GM03348 (cell line): ENCODE measurements at regions not wholly inside any gene's neighbourhood (a gene's known extent, or its start where the extent isn't known, plus 50 kb on each side); places are given as distances from the start of the nearest gene placed in this dataset.
A peak's percentile ranks its signal among the peaks of the same experiment; 100 is the strongest.

Source experiments
- DNase-seq: peaks from one replicate; pipeline ENCODE4 v3.0.0; 2012; ENCODE audit warnings: low spot score

- peak; percentile 68 for DNase-seq
These were observed 135.6 kb upstream of the SUCLG2 start for GRCh38 chr3:67790043-67790442.

GRCh38 chr3:67788396-67788795 is 134.0 kb upstream of the SUCLG2 start:
- DNase-seq: no peak

GRCh38 chr3:67783281-67784250 is 129.2 kb upstream of the SUCLG2 start:
- no peak for DNase-seq

GRCh38 chr3:67781871-67782270 is 127.5 kb upstream of the SUCLG2 start:
- DNase-seq: no peak

- DNase-seq: no peak
These were observed 126.8 kb upstream of the SUCLG2 start for GRCh38 chr3:67781218-67781617.

- no peak for DNase-seq
These were observed 120.3 kb upstream of the SUCLG2 start for GRCh38 chr3:67774676-67775075.

- DNase-seq: no peak
These were observed 111.2 kb upstream of the SUCLG2 start for GRCh38 chr3:67765575-67765974.

GRCh38 chr3:67745296-67745695 is 90.9 kb upstream of the SUCLG2 start:
- DNase-seq: no peak

- DNase-seq: no peak
These were observed 90.3 kb upstream of the SUCLG2 start for GRCh38 chr3:67744699-67745098.

GRCh38 chr3:67739851-67740250 is 85.4 kb upstream of the SUCLG2 start:
- DNase-seq: no peak

GRCh38 chr3:67737906-67738865 is 83.8 kb upstream of the SUCLG2 start:
- DNase-seq: no peak

- no peak for DNase-seq
These were observed 82.7 kb upstream of the SUCLG2 start for GRCh38 chr3:67737140-67737539.

GRCh38 chr3:67733269-67733950 is 79.0 kb upstream of the SUCLG2 start:
- DNase-seq: no peak

- no peak for DNase-seq
These were observed 70.0 kb upstream of the SUCLG2 start for GRCh38 chr3:67724434-67724833.

- DNase-seq: no peak
These were observed 69.5 kb upstream of the SUCLG2 start for GRCh38 chr3:67723863-67724262.

GRCh38 chr3:67719333-67719732 is 64.9 kb upstream of the SUCLG2 start:
- DNase-seq: no peak

GRCh38 chr3:67715971-67716370 is 61.6 kb upstream of the SUCLG2 start:
- no peak for DNase-seq

- DNase-seq: no peak
These were observed 59.5 kb upstream of the SUCLG2 start for GRCh38 chr3:67713764-67714469.

GRCh38 chr3:67712259-67712658 is 57.8 kb upstream of the SUCLG2 start:
- DNase-seq: no peak

- no peak for DNase-seq
These were observed 56.0 kb upstream of the SUCLG2 start for GRCh38 chr3:67710396-67710795.

- DNase-seq: no peak
These were observed 52.5 kb upstream of the SUCLG2 start for GRCh38 chr3:67706934-67707333.
